22Rv1 (cell line): ENCODE measurements at regions not wholly inside any gene's neighbourhood (a gene's known extent, or its start where the extent isn't known, plus 50 kb on each side); places are given as distances from the start of the nearest gene placed in this dataset.
"Not testable (repeated sequence)": the region's sequence is repeated elsewhere in the genome, so short reads cannot be mapped to it uniquely, and the experiment has no call there.

ENCODE experiments used
- H3K27ac ChIP-seq: fragments of 450-650 bp; 2 replicates; pipeline ENCODE4 v1.5.1; 2017
- ZFX ChIP-seq: fragments of 450-650 bp; IDR thresholded peaks from 2 replicates; pipeline ENCODE4 v1.6.1; 2017; ENCODE audit warnings: antibody characterized with exemption, borderline replicate concordance
- TF ChIP-seq, protein P1 (sequence below): fragments of 450-650 bp; IDR thresholded peaks from 2 replicates; pipeline ENCODE4 v1.5.1; 2017; ENCODE audit warnings: mild to moderate bottlenecking

DNA sequence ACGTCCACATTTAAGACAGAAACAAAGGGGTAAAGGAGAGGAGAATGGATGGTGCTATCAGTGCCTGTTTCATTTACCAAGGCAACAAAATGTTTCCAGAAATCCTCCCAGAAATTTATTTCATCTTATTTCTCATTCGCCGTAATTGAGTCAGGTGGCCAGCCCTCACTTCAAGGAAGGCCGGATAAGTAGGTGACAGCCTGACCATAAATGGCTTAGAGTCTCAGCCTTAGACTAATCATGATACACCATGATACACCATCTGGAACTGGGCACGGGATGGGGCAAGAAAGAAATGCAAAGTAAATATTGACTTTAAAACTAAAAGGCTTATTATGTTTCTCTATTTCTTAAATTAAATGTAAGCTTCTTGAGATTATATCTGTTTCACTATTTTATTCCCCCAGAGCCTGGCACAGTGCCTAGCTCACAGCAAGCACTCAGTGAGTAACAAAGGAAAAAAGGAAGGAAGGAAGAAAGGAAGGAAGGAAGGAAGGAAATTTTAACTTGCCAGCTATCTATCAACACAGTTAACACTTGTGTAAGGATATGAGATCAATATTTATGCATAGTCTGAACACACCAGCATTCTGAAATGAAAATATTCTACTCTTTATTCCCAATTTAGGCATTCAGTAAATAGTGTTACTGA lies 106.1 kb upstream of the FSCB start:
- no peak for TF ChIP-seq ZFX
- TF ChIP-seq, protein P1, sequence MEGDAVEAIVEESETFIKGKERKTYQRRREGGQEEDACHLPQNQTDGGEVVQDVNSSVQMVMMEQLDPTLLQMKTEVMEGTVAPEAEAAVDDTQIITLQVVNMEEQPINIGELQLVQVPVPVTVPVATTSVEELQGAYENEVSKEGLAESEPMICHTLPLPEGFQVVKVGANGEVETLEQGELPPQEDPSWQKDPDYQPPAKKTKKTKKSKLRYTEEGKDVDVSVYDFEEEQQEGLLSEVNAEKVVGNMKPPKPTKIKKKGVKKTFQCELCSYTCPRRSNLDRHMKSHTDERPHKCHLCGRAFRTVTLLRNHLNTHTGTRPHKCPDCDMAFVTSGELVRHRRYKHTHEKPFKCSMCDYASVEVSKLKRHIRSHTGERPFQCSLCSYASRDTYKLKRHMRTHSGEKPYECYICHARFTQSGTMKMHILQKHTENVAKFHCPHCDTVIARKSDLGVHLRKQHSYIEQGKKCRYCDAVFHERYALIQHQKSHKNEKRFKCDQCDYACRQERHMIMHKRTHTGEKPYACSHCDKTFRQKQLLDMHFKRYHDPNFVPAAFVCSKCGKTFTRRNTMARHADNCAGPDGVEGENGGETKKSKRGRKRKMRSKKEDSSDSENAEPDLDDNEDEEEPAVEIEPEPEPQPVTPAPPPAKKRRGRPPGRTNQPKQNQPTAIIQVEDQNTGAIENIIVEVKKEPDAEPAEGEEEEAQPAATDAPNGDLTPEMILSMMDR = no peak
- no peak overlapping the region for H3K27ac ChIP-seq

GRCh38 chr14:44612002-44612401 lies 104.9 kb upstream of the FSCB start:
- TF ChIP-seq ZFX = no peak
- TF ChIP-seq, protein P1 = no peak
- H3K27ac ChIP-seq = no peak overlapping the region

DNA sequence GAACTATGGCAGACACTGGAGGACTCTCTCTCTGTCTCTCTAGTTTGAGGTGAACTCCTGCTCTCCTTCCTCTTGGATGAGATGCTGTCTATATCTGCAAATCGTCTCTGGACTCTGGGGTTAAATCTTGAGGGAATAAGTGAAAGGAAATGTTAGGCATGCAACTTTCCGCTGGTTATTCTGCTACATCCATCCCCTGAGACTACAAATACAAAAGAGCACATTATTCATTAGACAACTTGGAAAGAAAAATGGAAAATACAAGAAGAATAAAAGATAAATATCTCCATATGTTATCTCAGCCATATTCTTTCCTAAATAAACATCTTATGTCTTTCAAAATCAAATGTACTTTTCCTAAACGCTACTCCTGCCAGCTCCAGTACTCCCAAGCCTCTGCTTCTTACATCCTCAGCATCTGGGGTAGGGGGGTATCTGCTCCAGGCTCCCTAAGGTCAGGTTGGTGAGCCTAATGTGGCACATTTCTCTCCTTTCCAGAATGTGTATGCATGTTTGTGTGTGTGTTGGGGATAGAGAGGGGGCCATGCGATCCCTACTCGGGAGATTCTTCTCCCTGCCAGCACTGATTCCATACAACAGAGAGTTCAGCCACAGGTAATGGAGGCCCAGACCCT lies 102.9 kb upstream of the FSCB start:
- TF ChIP-seq, protein P1 = no peak
- H3K27ac ChIP-seq = no peak overlapping the region

DNA sequence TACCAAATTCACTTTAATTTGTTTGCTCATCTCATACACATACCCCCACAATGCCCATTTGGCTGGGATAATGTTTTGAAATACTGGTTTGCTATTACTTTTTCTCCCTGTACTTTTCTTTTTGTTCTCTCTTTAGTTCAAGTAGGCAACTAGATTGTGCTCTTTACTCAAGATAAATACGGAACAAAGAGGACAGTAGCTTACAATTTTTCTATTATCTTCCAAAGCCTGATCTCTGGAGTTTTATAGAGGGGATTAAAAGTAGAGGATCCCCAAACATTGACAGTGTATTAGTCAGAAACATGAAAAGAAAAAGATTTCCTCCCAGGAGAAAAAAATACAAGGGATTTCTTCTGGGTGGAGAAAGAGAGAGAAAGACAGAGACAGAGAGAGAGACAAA lies 102.1 kb upstream of the FSCB start:
- H3K27ac ChIP-seq = no peak overlapping the region
- TF ChIP-seq, protein P1 = no peak
- TF ChIP-seq ZFX = no peak

DNA sequence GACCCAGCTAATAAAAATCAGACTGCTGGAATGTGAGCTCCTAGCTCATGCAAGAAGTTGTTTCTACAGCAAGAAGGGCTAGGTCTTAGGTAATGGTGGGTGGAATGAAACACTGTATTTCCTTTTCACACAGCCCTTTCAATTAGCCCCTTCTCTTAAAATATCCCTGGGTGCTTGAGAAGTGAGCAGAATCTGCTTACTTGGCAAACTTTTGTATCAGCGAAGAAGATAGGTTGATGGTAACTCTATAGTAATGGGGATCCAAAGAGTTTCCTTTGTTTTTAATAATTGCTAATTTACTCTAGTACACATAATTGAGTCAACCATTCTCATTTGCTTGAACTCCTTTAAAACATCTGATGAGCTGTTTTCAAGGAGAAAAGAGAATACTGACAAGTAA lies 100.6 kb upstream of the FSCB start:
- TF ChIP-seq ZFX = no peak
- TF ChIP-seq, protein P1 = no peak
- no peak overlapping the region for H3K27ac ChIP-seq

DNA sequence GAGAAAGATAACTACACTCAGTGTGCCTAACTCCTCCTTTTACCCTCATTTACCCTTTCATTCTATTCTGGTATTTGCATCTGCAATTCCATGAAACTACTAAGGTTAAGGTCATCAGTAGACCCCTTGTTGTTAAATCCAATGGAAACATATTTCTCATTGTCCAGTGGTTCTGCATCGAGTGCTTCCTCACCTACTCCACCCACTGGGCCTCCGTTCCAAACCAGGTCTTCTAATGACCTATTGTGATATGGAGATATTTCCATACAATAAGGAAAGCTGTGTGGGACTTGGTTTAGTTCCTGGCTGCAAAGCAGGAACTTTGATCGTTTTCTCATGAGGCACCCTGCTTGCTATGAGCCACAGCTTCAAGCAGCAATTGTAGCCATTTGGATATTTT lies 99.5 kb upstream of the FSCB start:
- no peak overlapping the region for H3K27ac ChIP-seq

DNA sequence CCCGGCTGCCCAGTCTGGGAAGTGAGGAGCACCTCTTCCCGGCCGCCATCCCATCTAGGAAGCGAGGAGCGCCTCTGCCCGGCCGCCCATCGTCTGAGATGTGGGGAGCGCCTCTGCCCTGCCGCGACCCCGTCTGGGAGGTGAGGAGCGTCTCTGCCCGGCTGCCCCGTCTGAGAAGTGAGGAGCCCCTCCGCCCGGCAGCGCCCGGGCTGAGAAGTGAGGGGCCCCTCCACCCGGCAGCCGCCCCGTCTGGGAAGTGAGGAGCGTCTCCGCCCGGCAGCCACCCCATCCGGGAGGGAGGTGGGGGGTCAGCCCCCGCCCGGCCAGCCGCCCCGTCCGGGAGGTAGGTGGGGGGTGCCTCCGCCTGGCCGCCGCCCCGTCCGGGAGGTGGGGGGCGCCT lies 94.2 kb upstream of the FSCB start:
- H3K27ac ChIP-seq = not testable (repeated sequence)

More for the DNA sequence above, 99.5 kb upstream of the FSCB start:
- TF ChIP-seq, protein P1 = no peak
- no peak for TF ChIP-seq ZFX

DNA sequence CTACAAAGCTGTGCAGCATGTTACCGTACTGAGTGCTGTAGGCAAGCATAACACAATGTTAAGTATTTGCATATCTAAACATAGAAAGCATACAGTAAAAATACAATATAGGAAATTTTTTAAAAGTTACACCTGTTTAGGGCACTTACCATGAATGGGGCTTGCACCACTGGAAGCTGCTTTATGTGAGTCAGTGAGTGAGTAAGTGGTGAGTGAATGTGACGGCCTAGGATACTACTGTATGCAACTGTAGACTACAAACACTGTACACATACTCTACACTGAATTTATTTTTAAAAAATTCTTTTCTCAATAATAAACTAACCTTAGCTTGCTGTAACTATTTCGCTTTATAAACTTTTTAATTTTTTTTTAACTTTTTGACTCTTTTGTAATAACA lies 82.1 kb upstream of the FSCB start:
- H3K27ac ChIP-seq = no peak overlapping the region

More for the DNA sequence above, 82.1 kb upstream of the FSCB start:
- no peak for TF ChIP-seq ZFX
- TF ChIP-seq, protein P1 = no peak
